Uterus (tissue), 2 donors: ENCODE measurements at regions not wholly inside any gene's neighbourhood (a gene's known extent, or its start where the extent isn't known, plus 50 kb on each side); places are given as distances from the start of the nearest gene placed in this dataset.

Experiments
- POLR2A ChIP-seq, 2 donors: fragments of 450-650 bp; IDR thresholded peaks; one replicate each; pipeline ENCODE4 v1.6.1; 2016; ENCODE audit warnings: antibody characterized with exemption in 2 of 2, mild to moderate bottlenecking in 1 of 2, moderate library complexity in 1 of 2
- TF ChIP-seq, protein P1 (sequence below), 4 experiments: fragments of 200-600 bp in 2 of 4; fragments of 450-650 bp in 2 of 4; sonication (generic) in 2 of 4; IDR thresholded peaks; one replicate each; pipeline ENCODE4 v1.5.1; 2016 to 2019; ENCODE audit warnings: antibody characterized with exemption in 4 of 4, mild to moderate bottlenecking in 2 of 4, moderate library complexity in 1 of 4

DNA sequence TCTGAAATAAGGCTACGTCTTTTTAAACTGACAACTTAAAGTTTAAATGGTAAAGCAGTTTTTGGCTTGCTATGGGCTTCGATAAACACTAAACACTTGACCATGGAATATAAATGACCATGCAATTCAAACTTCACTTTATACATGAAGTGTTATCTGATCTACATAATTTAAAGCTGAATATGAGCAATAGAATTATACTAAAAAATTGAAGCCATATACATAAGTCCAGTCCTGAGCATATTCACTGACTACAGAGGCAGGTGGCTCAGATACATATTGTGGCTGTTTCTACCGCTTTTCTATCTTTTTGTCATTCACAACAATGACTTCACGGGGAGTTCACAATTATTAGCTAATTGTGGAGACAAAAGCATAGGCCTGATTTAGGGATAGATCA, 149.6 kb upstream of the DDIT4L start:
- TF ChIP-seq, protein P1, sequence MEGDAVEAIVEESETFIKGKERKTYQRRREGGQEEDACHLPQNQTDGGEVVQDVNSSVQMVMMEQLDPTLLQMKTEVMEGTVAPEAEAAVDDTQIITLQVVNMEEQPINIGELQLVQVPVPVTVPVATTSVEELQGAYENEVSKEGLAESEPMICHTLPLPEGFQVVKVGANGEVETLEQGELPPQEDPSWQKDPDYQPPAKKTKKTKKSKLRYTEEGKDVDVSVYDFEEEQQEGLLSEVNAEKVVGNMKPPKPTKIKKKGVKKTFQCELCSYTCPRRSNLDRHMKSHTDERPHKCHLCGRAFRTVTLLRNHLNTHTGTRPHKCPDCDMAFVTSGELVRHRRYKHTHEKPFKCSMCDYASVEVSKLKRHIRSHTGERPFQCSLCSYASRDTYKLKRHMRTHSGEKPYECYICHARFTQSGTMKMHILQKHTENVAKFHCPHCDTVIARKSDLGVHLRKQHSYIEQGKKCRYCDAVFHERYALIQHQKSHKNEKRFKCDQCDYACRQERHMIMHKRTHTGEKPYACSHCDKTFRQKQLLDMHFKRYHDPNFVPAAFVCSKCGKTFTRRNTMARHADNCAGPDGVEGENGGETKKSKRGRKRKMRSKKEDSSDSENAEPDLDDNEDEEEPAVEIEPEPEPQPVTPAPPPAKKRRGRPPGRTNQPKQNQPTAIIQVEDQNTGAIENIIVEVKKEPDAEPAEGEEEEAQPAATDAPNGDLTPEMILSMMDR (IDR thresholded peaks at IDR 0.05), result no peak
- TF ChIP-seq POLR2A (IDR thresholded peaks at IDR 0.05), result no peak
